Spleen (tissue), 11 donors: ENCODE measurements at regions not wholly inside any gene's neighbourhood (a gene's known extent, or its start where the extent isn't known, plus 50 kb on each side); places are given as distances from the start of the nearest gene placed in this dataset.

Experiments
- DNase-seq: peaks from one replicate; pipeline ENCODE4 v3.0.0-alpha.2; 2020
- H3K27ac ChIP-seq, 8 donors: fragments of 200-600 bp; sonication (generic) in 7 of 8; 1 replicate in 4 of 8; 2 replicates in 4 of 8; pipeline versions ENCODE4 v1.5.0 to v1.8.0; 2016 to 2021; ENCODE audit warnings: inconsistent platforms in 4 of 8, mild to moderate bottlenecking in 4 of 8, moderate library complexity in 1 of 8
- H3K27me3 ChIP-seq, 7 donors: fragments of 200-600 bp; sonication (generic) in 6 of 7; replicated peaks in 1 of 7; 1 replicate in 4 of 7; 2 replicates in 3 of 7; pipeline versions ENCODE4 v1.5.0 to v1.8.0; 2016 to 2021; ENCODE audit warnings: inconsistent platforms in 3 of 7, mild to moderate bottlenecking in 1 of 7
- H3K36me3 ChIP-seq, 6 donors: fragments of 200-600 bp; sonication (generic) in 5 of 6; 1 replicate in 4 of 6; 2 replicates in 2 of 6; pipeline versions ENCODE4 v1.5.0 to v1.8.0; 2016 to 2021; ENCODE audit warnings: inconsistent platforms in 2 of 6
- H3K4me1 ChIP-seq, 6 donors: fragments of 200-600 bp; sonication (generic) in 5 of 6; 1 replicate in 3 of 6; 2 replicates in 3 of 6; pipeline versions ENCODE4 v1.5.0 to v1.8.0; 2016 to 2021; ENCODE audit warnings: inconsistent platforms in 3 of 6
- H3K4me3 ChIP-seq, 8 donors: fragments of 200-600 bp; sonication (generic) in 7 of 8; 1 replicate in 4 of 8; 2 replicates in 4 of 8; pipeline versions ENCODE4 v1.5.0 to v1.8.0; 2016 to 2021; ENCODE audit warnings: inconsistent platforms in 4 of 8, mild to moderate bottlenecking in 4 of 8, moderate library complexity in 2 of 8
- H3K9me3 ChIP-seq, 8 donors: fragments of 200-600 bp; sonication (generic) in 7 of 8; 1 replicate in 4 of 8; 2 replicates in 4 of 8; pipeline versions ENCODE4 v1.5.0 to v1.8.0; 2016 to 2021; ENCODE audit warnings: inconsistent platforms in 4 of 8
- CTCF ChIP-seq, 11 experiments: fragments of 200-600 bp in 7 of 11; fragments of 450-650 bp in 4 of 11; sonication (generic) in 4 of 11; IDR thresholded peaks in 8 of 11; conservative IDR thresholded peaks in 3 of 11; 1 replicate in 7 of 11; 2 replicates in 4 of 11; pipeline versions ENCODE4 v1.4.0 to v1.8.0; 2016 to 2021; ENCODE audit warnings: antibody characterized with exemption in 11 of 11, inconsistent platforms in 4 of 11, mild to moderate bottlenecking in 1 of 11
- POLR2A ChIP-seq, 3 donors: fragments of 450-650 bp; IDR thresholded peaks; one replicate each; pipeline ENCODE4 v1.5.1; 2017; ENCODE audit warnings: antibody characterized with exemption in 3 of 3, mild to moderate bottlenecking in 1 of 3
- POLR2AphosphoS5 ChIP-seq, 3 donors: sonication (generic); formaldehyde crosslinking; IDR thresholded peaks; one replicate each; pipeline ENCODE4 v1.5.1; 2017; ENCODE audit warnings: antibody characterized with exemption in 3 of 3
- WGBS, 5 donors: extraction: QIAGEN DNeasy Blood & Tissue Kit in 3 of 5; methylation state at CpG; one replicate each; pipeline versions ENCODE4 v1.1.5 to v1.1.7; 2013 to 2018; 5-methylcytosine and 5-hydroxymethylcytosine counted together
- intact Hi-C: fragments of 100-400 bp; cut with DNase I; formaldehyde crosslinking; loops from one replicate; pipeline ENCODE4 v1.15.0; 2023; ENCODE audit warnings: low total_unique reads
- donor health status: healthy with polysubstance abuse.
- donor health status: DM: no; HTN: no; CAD: no; lungs with moderate emphysema.
- donor health status: DM: no; HTN: no; CAD: no.
- donor health status: Bipolar disorder and iron deficiency.
- donor health status: healthy.
- donor health status: DM: no; HTN: no; CAD: no.
- donor health status: DM: yes; HTN: yes; CAD: no.

- H3K36me3 ChIP-seq = no peaks in the 10 kb centered on the region
- intact Hi-C loops = no loop called here
- H3K27me3 ChIP-seq = no peaks in the 10 kb centered on the region
- TF ChIP-seq CTCF (IDR thresholded peaks at IDR 0.05 in 8 of 11, conservative IDR thresholded peaks at IDR 0.05 in 3 of 11) = no peak
- no peak for TF ChIP-seq POLR2AphosphoS5 (IDR thresholded peaks at IDR 0.05)
- TF ChIP-seq POLR2A (IDR thresholded peaks at IDR 0.05) = no peak
- no peaks in the 10 kb centered on the region for H3K9me3 ChIP-seq
- H3K4me3 ChIP-seq = no peak overlapping the region
- 63 to 73% (median 66%) methylated on average over 2 of the region's 2 CpGs for WGBS, 5 donors
- DNase-seq = no peak
- H3K27ac ChIP-seq = no peak overlapping the region
- no peaks in the 10 kb centered on the region for H3K4me1 ChIP-seq
Observed at GRCh38 chr3:88346643-88347042, 196.9 kb downstream of the C3orf38 start.

- H3K27me3 ChIP-seq = no peaks in the 10 kb centered on the region
Observed at GRCh38 chr3:88362428-88362827, 212.7 kb downstream of the C3orf38 start.

GRCh38 chr3:88364926-88365325 lies 215.2 kb downstream of the C3orf38 start:
- H3K4me1 ChIP-seq = no peaks in the 10 kb centered on the region
- intact Hi-C loops = no loop called here
- no peak for TF ChIP-seq CTCF (IDR thresholded peaks at IDR 0.05 in 8 of 11, conservative IDR thresholded peaks at IDR 0.05 in 3 of 11)
- TF ChIP-seq POLR2AphosphoS5 (IDR thresholded peaks at IDR 0.05) = no peak
- no peak for TF ChIP-seq POLR2A (IDR thresholded peaks at IDR 0.05)
- WGBS, 5 donors = 52 to 61% (median 58%) methylated on average over 2 of the region's 2 CpGs
- H3K27ac ChIP-seq = no peak overlapping the region
- H3K4me3 ChIP-seq = no peak overlapping the region
- H3K9me3 ChIP-seq = peaks cover 0 to 39% (median 18%) of the 10 kb centered on the region in 8 donors
- no peak for DNase-seq
- no peaks in the 10 kb centered on the region for H3K36me3 ChIP-seq
- no peaks in the 10 kb centered on the region for H3K27me3 ChIP-seq

More at GRCh38 chr3:88362428-88362827, 212.7 kb downstream of the C3orf38 start:
- DNase-seq = no peak
- Histone ChIP-seq H3K4me3 (no peak overlapping the region), H3K4me1 (no peaks in the 10 kb centered on the region), H3K27ac (no peak overlapping the region), H3K9me3 (peaks cover 0 to 40% (median 17%) of the 10 kb centered on the region in 8 donors), H3K36me3 (no peaks in the 10 kb centered on the region)
- 48 to 79% (median 70%) methylated on average over 3 of the region's 3 CpGs for WGBS, 5 donors
- intact Hi-C loops = no loop called here
- no peak for TF ChIP-seq POLR2AphosphoS5 (IDR thresholded peaks at IDR 0.05)
- no peak for TF ChIP-seq POLR2A (IDR thresholded peaks at IDR 0.05)
- TF ChIP-seq CTCF (IDR thresholded peaks at IDR 0.05 in 8 of 11, conservative IDR thresholded peaks at IDR 0.05 in 3 of 11) = no peak

GRCh38 chr3:88369337-88369736 lies 219.6 kb downstream of the C3orf38 start:
- intact Hi-C loops = no loop called here
- Histone ChIP-seq H3K4me3 (no peak overlapping the region), H3K27ac (no peak overlapping the region), H3K9me3 (peaks cover 0 to 30% (median 18%) of the 10 kb centered on the region in 8 donors), H3K27me3 (no peaks in the 10 kb centered on the region), H3K36me3 (no peaks in the 10 kb centered on the region), H3K4me1 (no peaks in the 10 kb centered on the region)
- DNase-seq = no peak
- no peak for TF ChIP-seq POLR2A (IDR thresholded peaks at IDR 0.05)
- no peak for TF ChIP-seq CTCF (IDR thresholded peaks at IDR 0.05 in 8 of 11, conservative IDR thresholded peaks at IDR 0.05 in 3 of 11)
- TF ChIP-seq POLR2AphosphoS5 (IDR thresholded peaks at IDR 0.05) = no peak
- 85 to 97% (median 90%) methylated on average over 1 of the region's 1 CpG for WGBS, 5 donors
